HG02623 (cell line): ENCODE measurements at regions not wholly inside any gene's neighbourhood (a gene's known extent, or its start where the extent isn't known, plus 50 kb on each side); places are given as distances from the start of the nearest gene placed in this dataset.
"Not testable (repeated sequence)": the region's sequence is repeated elsewhere in the genome, so short reads cannot be mapped to it uniquely, and the experiment has no call there.

Experiments used
- ATAC-seq: cut with Tn5 transposase; IDR thresholded peaks from one replicate; pipeline ENCODE4 v1.9.1; 2021; ENCODE audit warnings: moderate library complexity; ENCODE audit not compliant: unreplicated experiment

GRCh38 chr5:163115011-163115410, 322.4 kb upstream of the CCNG1 start:
- ATAC-seq: no peak

GRCh38 chr5:163116618-163117017, 320.8 kb upstream of the CCNG1 start:
- not testable (repeated sequence) for ATAC-seq

GRCh38 chr5:163134061-163134460, 303.3 kb upstream of the CCNG1 start:
- ATAC-seq: no peak

GRCh38 chr5:163135849-163136248, 301.5 kb upstream of the CCNG1 start:
- ATAC-seq: no peak

- ATAC-seq: no peak
Measured at GRCh38 chr5:163161512-163161911, 275.9 kb upstream of the CCNG1 start.

- ATAC-seq: no peak
Measured at GRCh38 chr5:163162645-163163044, 274.8 kb upstream of the CCNG1 start.

- no peak for ATAC-seq
Measured at GRCh38 chr5:163163858-163164257, 273.5 kb upstream of the CCNG1 start.

GRCh38 chr5:163165277-163165676, 272.1 kb upstream of the CCNG1 start:
- no peak for ATAC-seq

GRCh38 chr5:163170161-163170560, 267.2 kb upstream of the CCNG1 start:
- ATAC-seq: not testable (repeated sequence)

- no peak for ATAC-seq
Measured at GRCh38 chr5:163172540-163173338, 264.7 kb upstream of the CCNG1 start.

GRCh38 chr5:163177971-163178370, 259.4 kb upstream of the CCNG1 start:
- ATAC-seq: no peak

- ATAC-seq: no peak
Measured at GRCh38 chr5:163185315-163185714, 252.1 kb upstream of the CCNG1 start.

- no peak for ATAC-seq
Measured at GRCh38 chr5:163189023-163189553, 248.3 kb upstream of the CCNG1 start.

GRCh38 chr5:163190283-163190682, 247.1 kb upstream of the CCNG1 start:
- no peak for ATAC-seq

- ATAC-seq: no peak
Measured at GRCh38 chr5:163190784-163191183, 246.6 kb upstream of the CCNG1 start.

- no peak for ATAC-seq
Measured at GRCh38 chr5:163193886-163194285, 243.5 kb upstream of the CCNG1 start.

GRCh38 chr5:163205645-163206044, 231.8 kb upstream of the CCNG1 start:
- ATAC-seq: no peak

GRCh38 chr5:163221581-163221980, 215.8 kb upstream of the CCNG1 start:
- no peak for ATAC-seq

GRCh38 chr5:163222982-163223381, 214.4 kb upstream of the CCNG1 start:
- no peak for ATAC-seq

GRCh38 chr5:163244445-163244987, 192.9 kb upstream of the CCNG1 start:
- ATAC-seq: no peak

- no peak for ATAC-seq
Measured at GRCh38 chr5:163245584-163245983, 191.8 kb upstream of the CCNG1 start.

- ATAC-seq: no peak
Measured at GRCh38 chr5:163248333-163248732, 189.1 kb upstream of the CCNG1 start.
